ENCODE measurements at regions not wholly inside any gene's neighbourhood (a gene's known extent, or its start where the extent isn't known, plus 50 kb on each side); places are given as distances from the start of the nearest gene placed in this dataset.

- no peak for DNase-seq (ENCODE audit: extremely low spot score, unreplicated experiment)
- Mint-ChIP-seq H3K4me3 (no peak overlapping the region), H3K4me1 (ENCODE audit: unreplicated experiment) (peaks cover 33% of the 10 kb centered on the region), H3K9me3 (peaks cover 10% of the 10 kb centered on the region), H3K36me3 (peaks cover 8% of the 10 kb centered on the region), H3K27ac (no peak overlapping the region), H3K27me3 (peaks cover 9% of the 10 kb centered on the region)
- TF ChIP-seq CTCF (conservative IDR thresholded peaks at IDR 0.05), result no peak
Measured at GRCh38 chr15:38895326-38896255, 331.0 kb upstream of the RASGRP1 start.

- H3K27ac Mint-ChIP-seq, result no peak overlapping the region
- DNase-seq (ENCODE audit: extremely low spot score, unreplicated experiment), result no peak
- H3K27me3 Mint-ChIP-seq, result peaks cover 7% of the 10 kb centered on the region
- TF ChIP-seq CTCF (conservative IDR thresholded peaks at IDR 0.05), result no peak
- H3K4me1 Mint-ChIP-seq (ENCODE audit: unreplicated experiment), result peaks cover 31% of the 10 kb centered on the region
- H3K36me3 Mint-ChIP-seq, result peaks cover 5% of the 10 kb centered on the region
- H3K9me3 Mint-ChIP-seq, result peaks cover 11% of the 10 kb centered on the region
- H3K4me3 Mint-ChIP-seq, result no peak overlapping the region
Measured at GRCh38 chr15:38896647-38897046, 332.0 kb upstream of the RASGRP1 start.

GRCh38 chr15:38897551-38897950 is 332.9 kb upstream of the RASGRP1 start:
- H3K27me3 Mint-ChIP-seq, result peaks cover 4% of the 10 kb centered on the region
- peaks cover 31% of the 10 kb centered on the region for H3K4me1 Mint-ChIP-seq (ENCODE audit: unreplicated experiment)
- no peaks in the 10 kb centered on the region for H3K36me3 Mint-ChIP-seq
- H3K9me3 Mint-ChIP-seq, result peaks cover 7% of the 10 kb centered on the region
- TF ChIP-seq CTCF (conservative IDR thresholded peaks at IDR 0.05), result no peak
- DNase-seq (ENCODE audit: extremely low spot score, unreplicated experiment), result no peak
- no peak overlapping the region for H3K4me3 Mint-ChIP-seq
- no peak overlapping the region for H3K27ac Mint-ChIP-seq

GRCh38 chr15:38898236-38898635 is 333.6 kb upstream of the RASGRP1 start:
- Mint-ChIP-seq H3K9me3 (peaks cover 7% of the 10 kb centered on the region), H3K4me3 (no peak overlapping the region), H3K36me3 (no peaks in the 10 kb centered on the region), H3K27me3 (peaks cover 4% of the 10 kb centered on the region), H3K27ac (no peak overlapping the region), H3K4me1 (ENCODE audit: unreplicated experiment) (peaks cover 31% of the 10 kb centered on the region)
- no peak for DNase-seq (ENCODE audit: extremely low spot score, unreplicated experiment)
- no peak for TF ChIP-seq CTCF (conservative IDR thresholded peaks at IDR 0.05)

GRCh38 chr15:38899300-38899699 is 334.7 kb upstream of the RASGRP1 start:
- Mint-ChIP-seq H3K27me3 (no peaks in the 10 kb centered on the region), H3K27ac (no peak overlapping the region), H3K4me1 (ENCODE audit: unreplicated experiment) (peaks cover 23% of the 10 kb centered on the region), H3K9me3 (peaks cover 11% of the 10 kb centered on the region), H3K4me3 (no peak overlapping the region), H3K36me3 (no peaks in the 10 kb centered on the region)
- DNase-seq (ENCODE audit: extremely low spot score, unreplicated experiment), result no peak
- no peak for TF ChIP-seq CTCF (conservative IDR thresholded peaks at IDR 0.05)
